HS-5 (cell line): ENCODE measurements at regions not wholly inside any gene's neighbourhood (a gene's known extent, or its start where the extent isn't known, plus 50 kb on each side); places are given as distances from the start of the nearest gene placed in this dataset.
"Not testable (repeated sequence)": the region's sequence is repeated elsewhere in the genome, so short reads cannot be mapped to it uniquely, and the experiment has no call there.

ENCODE experiments used
- DNase-seq: peaks from one replicate; pipeline ENCODE4 v3.0.0-alpha.2; 2012; ENCODE audit warnings: low read depth

- DNase-seq: no peak
Observed at GRCh38 chr12:19771858-19772257, 332.6 kb downstream of the AEBP2 start.

GRCh38 chr12:19772776-19773175 is 333.5 kb downstream of the AEBP2 start:
- no peak for DNase-seq

- DNase-seq: no peak
Observed at GRCh38 chr12:19775241-19775640, 335.9 kb downstream of the AEBP2 start.

GRCh38 chr12:19775976-19776375 is 336.7 kb downstream of the AEBP2 start:
- not testable (repeated sequence) for DNase-seq

GRCh38 chr12:19778172-19778571 is 338.9 kb downstream of the AEBP2 start:
- DNase-seq: no peak

- no peak for DNase-seq
Observed at GRCh38 chr12:19778797-19779196, 339.5 kb downstream of the AEBP2 start.

GRCh38 chr12:19779395-19780056 is 340.2 kb downstream of the AEBP2 start:
- no peak for DNase-seq

GRCh38 chr12:19780460-19780859 is 341.2 kb downstream of the AEBP2 start:
- no peak for DNase-seq

- DNase-seq: no peak
Observed at GRCh38 chr12:19783547-19784444, 344.5 kb downstream of the AEBP2 start.

GRCh38 chr12:19792028-19792427 is 352.7 kb downstream of the AEBP2 start:
- DNase-seq: no peak

GRCh38 chr12:19794116-19794515 is 354.8 kb downstream of the AEBP2 start:
- DNase-seq: no peak

GRCh38 chr12:19799216-19799615 is 359.9 kb downstream of the AEBP2 start:
- DNase-seq: no peak

GRCh38 chr12:19799895-19800602 is 360.8 kb downstream of the AEBP2 start:
- no peak for DNase-seq

- no peak for DNase-seq
Observed at GRCh38 chr12:19800884-19801283, 361.6 kb downstream of the AEBP2 start.

- no peak for DNase-seq
Observed at GRCh38 chr12:19801941-19802340, 362.6 kb downstream of the AEBP2 start.

- DNase-seq: no peak
Observed at GRCh38 chr12:19802915-19803314, 363.6 kb downstream of the AEBP2 start.

GRCh38 chr12:19804737-19805136 is 365.4 kb downstream of the AEBP2 start:
- no peak for DNase-seq

- no peak for DNase-seq
Observed at GRCh38 chr12:19808371-19808770, 369.1 kb downstream of the AEBP2 start.

GRCh38 chr12:19810213-19810612 is 370.9 kb downstream of the AEBP2 start:
- no peak for DNase-seq

GRCh38 chr12:19811922-19812321 is 372.6 kb downstream of the AEBP2 start:
- DNase-seq: no peak

GRCh38 chr12:19819231-19819630 is 379.9 kb downstream of the AEBP2 start:
- DNase-seq: no peak

GRCh38 chr12:19822476-19822875 is 383.2 kb downstream of the AEBP2 start:
- DNase-seq: no peak

- DNase-seq: not testable (repeated sequence)
Observed at GRCh38 chr12:19823326-19823725, 384.0 kb downstream of the AEBP2 start.
